Retina (tissue), 1 donor: ENCODE measurements at regions not wholly inside any gene's neighbourhood (a gene's known extent, or its start where the extent isn't known, plus 50 kb on each side); places are given as distances from the start of the nearest gene placed in this dataset.

ENCODE experiments used
- DNase-seq: peaks from one replicate; pipeline ENCODE4 v3.0.0-alpha.2; 2016

- DNase-seq = no peak
Observed at GRCh38 chr17:65362826-65363225, 198.6 kb downstream of the AXIN2 start.

DNA sequence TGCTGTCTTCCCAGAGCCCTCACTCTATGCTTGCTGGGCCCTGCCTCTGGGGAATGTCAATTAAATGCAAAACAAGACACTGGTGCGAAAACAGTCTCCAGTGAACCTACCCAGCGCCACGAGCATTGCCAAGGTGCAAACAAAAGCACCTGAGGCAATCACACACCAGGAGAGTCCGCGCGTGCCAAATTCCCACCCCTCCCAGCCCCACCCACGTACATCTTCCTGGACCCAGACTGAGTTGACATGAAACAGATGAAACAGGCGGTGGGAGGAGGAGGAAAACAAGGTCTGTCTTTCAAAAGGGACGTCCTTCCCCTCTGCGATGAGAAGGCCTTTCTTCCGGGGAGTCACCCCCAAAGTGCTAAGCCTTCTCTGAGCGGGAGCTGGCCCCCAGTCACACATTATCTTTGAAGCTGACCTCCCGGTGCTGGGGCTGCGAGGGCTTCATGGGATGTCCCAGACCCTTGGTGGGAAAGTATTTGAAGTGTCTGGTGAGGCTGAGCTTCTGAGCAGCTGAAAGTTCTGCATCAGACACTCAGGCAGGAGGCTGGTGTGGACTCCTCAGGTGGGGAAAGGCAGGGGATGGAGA, 200.4 kb downstream of the AXIN2 start:
- DNase-seq = no peak

- no peak for DNase-seq
Observed at GRCh38 chr17:65359016-65359415, 202.4 kb downstream of the AXIN2 start.

DNA sequence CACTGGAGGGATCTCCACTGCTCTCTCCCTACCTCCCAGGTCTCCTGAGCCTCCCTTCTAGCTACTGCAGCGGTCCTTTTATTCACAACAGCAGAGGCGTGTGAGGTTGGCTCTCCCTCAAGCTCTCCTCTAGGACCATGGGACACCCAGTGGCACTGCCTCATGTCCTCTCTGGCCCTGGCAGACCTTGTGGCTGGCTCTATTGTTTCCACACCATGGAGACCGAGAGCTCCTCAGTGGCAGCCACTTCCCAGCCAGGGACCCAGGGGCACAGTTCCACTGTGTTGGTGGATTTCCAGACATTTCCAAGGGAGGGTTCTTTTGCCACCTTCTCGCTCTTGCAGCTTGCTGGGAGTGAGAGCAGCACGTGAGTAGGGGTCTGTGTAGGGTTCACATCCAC, 204.9 kb downstream of the AXIN2 start:
- no peak for DNase-seq

DNA sequence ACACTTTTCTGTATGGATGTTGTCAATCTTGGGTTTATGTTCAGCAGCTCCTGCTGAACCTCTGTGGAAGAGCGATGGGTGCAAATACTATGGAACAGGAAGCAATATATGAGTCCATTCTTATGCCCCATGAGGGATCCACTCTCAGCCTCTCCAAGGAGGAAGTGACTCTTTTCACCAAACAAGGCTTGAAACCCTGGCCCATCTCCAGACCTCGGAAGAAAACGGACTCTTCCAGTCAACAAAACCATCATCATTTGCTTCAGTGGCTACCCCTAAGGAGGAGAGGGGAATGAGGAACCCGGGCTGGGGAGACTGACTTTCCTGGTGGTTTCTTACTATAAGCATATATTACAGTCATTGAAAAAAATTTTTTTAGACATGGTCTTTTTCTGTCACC, 206.2 kb downstream of the AXIN2 start:
- DNase-seq = no peak

GRCh38 chr17:65349916-65350315, 211.5 kb downstream of the AXIN2 start:
- no peak for DNase-seq

DNA sequence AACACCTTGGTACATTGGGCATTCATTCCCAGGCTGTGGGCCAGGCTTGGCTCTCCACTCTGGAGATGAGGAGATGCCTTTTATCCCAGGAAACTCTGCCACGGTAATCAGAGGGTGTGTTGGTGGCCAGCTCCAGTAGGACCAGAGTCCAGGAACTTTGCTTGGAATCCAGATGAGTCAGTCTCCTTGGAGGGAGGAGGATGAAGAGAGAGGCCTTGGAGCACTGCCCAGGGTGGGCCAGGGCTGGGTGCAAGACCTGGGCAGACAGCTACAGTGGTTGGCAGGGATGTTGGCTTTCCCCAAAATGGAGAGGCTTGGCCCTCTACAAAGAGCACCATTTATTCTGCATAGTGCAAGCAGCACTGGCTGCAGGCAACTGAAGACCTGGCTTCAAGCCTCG, 209.0 kb downstream of the RGS9 start:
- DNase-seq = no peak

- peak; percentile 34 for DNase-seq
Observed at GRCh38 chr17:65345261-65346005, 208.3 kb downstream of the RGS9 start.

- no peak for DNase-seq
Observed at GRCh38 chr17:65340401-65340800, 203.2 kb downstream of the RGS9 start.

DNA sequence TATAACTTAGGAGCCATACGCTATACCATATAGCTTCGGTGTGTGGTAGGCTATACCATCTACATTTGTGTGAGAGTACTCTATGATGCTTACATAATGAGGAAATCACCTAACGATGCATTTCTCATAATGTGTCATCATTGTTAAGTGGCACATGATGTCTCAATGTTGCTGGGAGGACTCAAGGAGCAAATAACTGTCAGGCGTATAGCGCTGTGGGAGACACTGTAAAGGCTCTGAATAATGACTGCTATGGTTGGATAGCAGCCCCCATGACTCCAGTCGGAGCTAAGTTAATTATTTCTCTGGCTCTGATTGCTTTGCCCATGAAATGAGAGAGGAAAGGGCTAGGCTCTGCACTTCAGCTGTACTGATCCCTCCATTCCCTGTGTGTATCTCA, 197.2 kb downstream of the RGS9 start:
- DNase-seq = no peak

DNA sequence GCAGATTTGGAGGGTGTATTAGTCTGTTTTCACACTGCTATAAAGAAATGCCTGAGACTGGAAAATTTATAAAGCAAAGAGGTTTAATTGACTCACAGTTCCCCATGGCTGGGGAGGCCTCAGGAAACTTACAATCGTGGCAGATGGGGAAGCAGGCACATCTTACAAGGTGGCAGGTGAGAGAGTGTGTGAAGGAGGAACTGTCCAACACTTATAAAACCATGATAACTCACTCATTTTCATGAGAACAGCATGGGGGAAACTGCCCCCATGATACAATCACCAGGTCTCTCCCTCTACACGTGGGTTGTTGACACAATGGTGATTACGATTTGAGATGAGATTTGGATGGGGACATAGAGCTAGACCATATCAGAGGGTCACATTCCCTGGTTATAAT, 195.6 kb downstream of the RGS9 start:
- DNase-seq = no peak

GRCh38 chr17:65332375-65332774, 195.2 kb downstream of the RGS9 start:
- no peak for DNase-seq

GRCh38 chr17:65328567-65328966, 191.4 kb downstream of the RGS9 start:
- DNase-seq = no peak

GRCh38 chr17:65324611-65325342, 187.6 kb downstream of the RGS9 start:
- no peak for DNase-seq

- no peak for DNase-seq
Observed at GRCh38 chr17:65323049-65323448, 185.9 kb downstream of the RGS9 start.

DNA sequence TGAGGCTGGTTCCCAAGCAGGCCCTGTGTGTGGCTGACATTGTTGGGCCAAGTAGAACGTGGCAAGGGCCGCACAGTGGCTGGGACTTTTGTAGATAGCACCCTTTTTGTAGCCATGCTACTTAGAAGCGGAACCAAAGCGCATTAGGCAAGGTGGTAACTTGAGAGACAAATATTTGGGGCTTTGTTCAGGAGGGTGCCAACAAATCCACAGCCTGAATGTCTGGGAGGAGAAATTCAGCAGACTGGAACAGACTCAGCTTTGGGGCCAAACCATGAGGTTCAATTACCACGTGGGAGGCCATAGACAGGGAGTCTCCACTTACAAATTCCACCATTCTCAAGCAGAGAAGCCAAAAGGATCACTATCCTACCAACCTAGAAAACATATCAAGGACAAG, 183.7 kb downstream of the RGS9 start:
- DNase-seq = no peak

DNA sequence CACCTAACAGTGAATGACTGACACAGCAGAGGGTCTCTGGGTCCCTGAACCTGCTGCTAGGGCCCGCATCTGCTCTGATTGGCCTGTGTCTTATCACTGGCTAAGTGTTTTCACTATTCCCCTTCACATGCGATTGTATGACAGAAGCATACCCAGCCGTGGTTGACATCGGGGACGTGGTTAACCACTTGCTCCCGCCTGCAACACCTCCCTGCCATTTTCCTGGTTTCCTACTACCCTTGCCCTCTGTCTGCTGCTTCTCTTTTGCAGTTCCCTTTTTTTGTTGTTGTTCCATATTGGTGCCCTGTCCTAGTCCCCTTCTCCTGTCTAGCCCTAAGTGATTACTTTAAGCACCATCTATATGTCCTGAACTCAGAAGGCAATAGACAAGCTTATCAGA, 177.0 kb downstream of the RGS9 start:
- no peak for DNase-seq

DNA sequence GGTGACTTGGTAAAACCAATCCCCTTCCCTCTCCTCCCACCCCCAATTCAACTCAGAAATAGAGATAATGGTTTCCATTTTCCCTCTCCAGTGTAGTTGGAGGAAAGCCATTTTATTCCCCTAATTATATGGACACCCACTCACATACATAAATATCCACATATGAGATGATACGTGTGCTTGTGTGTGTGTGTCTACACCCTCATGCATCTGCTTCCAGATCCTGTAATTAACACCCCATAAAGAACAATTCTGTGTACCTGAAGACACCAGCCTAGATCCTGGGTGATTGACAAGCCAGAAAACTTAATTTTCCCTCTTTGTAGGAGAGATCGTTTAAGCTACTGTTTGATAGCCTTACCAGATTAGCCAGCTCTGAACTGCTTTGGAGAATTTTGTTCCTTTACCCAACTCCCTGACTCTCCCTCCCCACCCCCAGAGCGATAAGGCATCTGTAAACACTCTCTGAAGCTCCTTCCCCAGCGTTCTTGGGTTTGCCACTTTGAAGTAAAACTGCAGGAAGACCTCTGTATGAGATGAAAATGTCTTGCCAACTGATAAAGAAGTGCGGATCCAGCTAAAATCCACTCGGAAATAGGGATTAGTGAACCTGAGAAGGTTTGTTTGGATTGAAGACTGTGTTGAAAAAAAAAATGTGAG, 175.7 kb downstream of the RGS9 start:
- DNase-seq = no peak

DNA sequence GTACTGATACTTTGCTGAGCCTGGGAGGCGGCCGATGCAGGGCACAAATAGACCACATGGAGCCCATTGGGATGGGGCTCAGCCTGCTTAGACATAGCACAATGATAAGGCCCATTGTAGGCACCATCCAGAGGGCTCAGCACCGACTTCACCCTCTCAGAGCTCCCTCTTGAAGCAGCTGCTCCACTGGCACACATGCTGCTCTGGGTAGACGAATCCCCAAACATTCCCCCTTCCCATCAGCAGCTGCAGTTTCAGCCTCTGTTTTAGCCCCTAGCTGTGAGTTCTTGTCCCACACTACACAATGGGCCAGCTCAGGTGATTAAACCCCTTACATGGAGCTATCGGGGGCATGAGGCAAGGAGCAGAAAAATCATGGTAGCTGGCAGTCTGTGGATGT, 174.1 kb downstream of the RGS9 start:
- no peak for DNase-seq

- DNase-seq = no peak
Observed at GRCh38 chr17:65307961-65308316, 170.8 kb downstream of the RGS9 start.

DNA sequence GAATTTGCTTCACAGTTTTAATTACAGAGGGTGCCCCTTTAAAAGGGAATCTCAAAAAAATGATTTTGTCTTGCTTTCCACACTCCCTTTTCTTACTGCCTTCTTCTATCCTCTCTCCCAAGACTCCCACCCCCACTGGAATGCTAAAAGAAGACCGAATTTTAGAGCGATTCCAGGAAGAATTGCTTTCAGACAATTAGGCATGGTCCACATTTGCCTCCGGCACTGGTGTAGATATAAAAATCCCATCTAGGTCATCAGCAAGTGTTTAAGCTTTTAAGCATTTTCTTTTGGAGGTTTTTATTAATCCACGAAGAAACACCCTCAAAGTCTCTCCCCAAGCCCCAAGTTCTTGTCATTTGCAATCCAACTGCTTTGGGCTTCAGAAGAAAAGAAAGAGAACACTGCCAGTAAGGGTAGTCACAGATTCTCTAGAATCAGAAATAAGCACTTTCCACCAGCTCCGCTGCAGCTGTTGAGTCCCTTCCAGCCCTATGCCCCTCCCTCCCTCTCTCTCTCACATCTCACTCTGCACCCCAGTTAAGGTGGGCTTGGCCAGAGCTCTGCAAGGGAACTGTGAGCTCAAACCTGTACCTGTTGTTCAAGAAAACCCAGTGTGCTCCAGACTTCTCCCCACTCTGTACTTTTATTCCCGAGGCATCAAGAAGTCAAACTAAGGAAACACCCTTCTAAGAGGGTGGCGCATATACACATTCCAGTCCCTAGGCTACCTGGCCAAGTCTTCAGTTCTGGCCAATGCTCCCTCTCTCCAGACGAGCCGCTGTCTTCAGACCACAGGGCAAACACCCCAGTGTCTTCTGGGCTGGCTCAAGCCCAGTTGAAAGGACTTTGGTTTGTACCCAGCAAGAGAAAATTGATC, 170.2 kb downstream of the RGS9 start:
- DNase-seq = no peak

DNA sequence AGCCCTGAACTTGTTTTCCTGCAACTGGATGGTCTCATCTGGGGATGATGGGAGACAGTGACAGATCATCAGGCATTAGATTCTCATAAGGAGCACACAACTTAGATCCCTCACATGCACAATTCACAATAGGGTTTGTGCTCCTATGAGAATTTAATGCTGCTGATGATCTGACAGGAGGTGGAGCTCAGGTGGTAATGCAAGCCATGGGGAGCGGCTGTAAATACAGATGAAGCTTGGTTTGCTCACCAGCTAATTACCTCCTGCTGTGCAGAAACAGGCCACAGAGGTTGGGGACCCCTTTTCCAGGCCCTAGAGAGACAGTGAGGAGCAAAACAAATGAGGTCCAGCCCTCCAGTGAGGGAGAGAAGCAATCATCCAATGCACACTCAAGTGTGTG, 168.6 kb downstream of the RGS9 start:
- no peak for DNase-seq

DNA sequence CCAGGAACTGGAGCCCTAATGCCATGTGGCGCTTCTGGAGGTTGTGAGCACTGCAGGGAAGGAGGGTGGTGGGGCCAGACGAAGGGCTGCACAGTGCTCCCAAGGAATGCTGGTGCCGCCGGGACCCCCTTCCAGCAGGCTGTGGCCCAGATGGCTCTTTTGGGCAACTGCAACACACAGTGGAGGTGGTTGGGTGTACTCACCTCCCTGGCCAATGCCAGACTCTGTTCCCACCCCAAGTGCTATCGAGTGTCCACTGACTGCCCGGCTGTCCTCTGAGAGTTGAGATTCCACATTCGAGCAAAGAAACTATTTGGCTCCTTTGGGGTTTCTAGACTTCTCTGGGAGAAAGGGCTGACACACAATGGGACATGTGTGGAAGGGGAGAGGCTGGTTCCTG, 167.9 kb downstream of the RGS9 start:
- no peak for DNase-seq
